HG02981 (cell line): ENCODE measurements at regions not wholly inside any gene's neighbourhood (a gene's known extent, or its start where the extent isn't known, plus 50 kb on each side); places are given as distances from the start of the nearest gene placed in this dataset.
"Not testable (repeated sequence)": the region's sequence is repeated elsewhere in the genome, so short reads cannot be mapped to it uniquely, and the experiment has no call there.

Experiments used
- ATAC-seq: cut with Tn5 transposase; IDR thresholded peaks from one replicate; pipeline ENCODE4 v1.9.1; 2021; ENCODE audit warnings: mild to moderate bottlenecking, moderate library complexity; ENCODE audit not compliant: unreplicated experiment

GRCh38 chr12:30378307-30378706, 317.4 kb downstream of the IPO8 start:
- no peak for ATAC-seq

GRCh38 chr12:30364822-30365221, 330.8 kb downstream of the IPO8 start:
- ATAC-seq: no peak

DNA sequence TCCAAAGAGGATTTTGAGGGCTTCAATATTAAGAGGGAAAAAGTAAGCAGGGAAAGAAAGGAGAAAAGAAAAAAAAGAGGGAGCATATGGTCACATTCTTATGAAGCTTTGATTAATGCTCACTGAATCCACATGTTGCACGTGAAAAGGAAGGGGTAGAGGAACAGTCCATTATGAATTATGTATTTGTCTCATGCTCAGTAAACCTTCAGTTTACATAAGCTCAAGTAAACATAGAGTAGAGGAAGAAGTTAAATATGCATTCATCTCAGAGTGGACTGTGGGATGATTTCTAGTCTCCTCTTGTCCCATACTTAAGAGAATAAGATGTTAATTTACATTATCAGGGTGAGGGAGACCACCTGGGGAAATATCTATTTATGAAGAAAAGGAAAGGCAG, 334.5 kb downstream of the IPO8 start:
- ATAC-seq: no peak

- ATAC-seq: no peak
Observed at GRCh38 chr12:30358671-30359070, 337.0 kb downstream of the IPO8 start.

DNA sequence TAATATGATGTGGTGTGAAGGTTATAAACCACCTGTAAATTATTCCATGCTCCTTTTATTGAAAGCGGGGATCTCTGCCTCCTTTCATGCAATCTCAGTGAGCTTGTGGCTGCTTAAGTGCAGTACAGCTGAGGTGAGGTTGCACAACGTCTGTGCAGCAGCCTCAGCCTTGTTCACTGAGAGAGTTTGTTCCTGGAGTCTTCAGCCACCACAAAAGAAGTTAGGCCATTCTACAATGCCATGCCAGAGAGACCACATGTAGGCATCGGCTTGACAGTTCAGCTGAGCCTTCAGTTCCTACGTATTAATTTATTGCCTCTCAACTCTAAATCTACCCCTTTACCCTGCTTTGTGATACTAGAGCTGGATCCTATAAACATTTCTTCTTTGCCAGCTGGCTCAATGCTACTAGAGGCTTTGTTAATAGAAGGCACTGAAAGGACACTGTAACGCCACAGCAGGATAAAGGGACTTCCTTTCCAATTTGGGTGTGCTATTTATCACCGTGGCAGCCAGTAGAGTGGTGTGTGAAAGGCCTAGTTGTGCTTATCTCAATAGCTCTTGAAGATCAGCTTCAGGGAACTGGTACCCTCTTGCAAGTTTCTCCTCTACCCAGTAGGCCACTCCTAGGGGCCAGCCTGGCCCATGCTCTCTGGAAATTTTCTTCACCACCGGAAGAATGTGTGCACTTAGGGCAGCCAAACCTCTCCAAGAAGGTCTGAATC, 337.7 kb downstream of the IPO8 start:
- no peak for ATAC-seq

GRCh38 chr12:30345744-30346471, 349.8 kb downstream of the IPO8 start:
- no peak for ATAC-seq

DNA sequence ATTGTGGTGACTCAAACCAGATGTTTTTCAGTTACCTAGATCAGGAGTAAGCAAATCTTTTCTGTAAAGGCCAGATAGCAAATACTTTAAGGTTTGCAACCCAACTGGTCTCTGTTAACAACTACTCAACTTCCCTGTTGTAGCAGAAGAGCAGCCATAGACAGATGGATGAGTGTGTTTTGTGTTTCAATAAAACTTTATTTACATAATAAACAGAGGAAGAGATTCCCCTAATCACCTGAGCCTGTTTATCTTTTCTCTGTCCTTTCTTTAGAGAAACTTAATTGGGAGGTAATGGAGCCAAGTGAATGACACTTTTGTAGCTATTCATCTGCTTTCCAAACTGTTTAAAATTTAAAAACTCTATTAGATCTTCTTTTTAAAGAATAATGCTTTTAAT, 365.1 kb downstream of the IPO8 start:
- no peak for ATAC-seq

GRCh38 chr12:30329281-30329680, 366.4 kb downstream of the IPO8 start:
- no peak for ATAC-seq

GRCh38 chr12:30323008-30323407, 372.7 kb downstream of the IPO8 start:
- ATAC-seq: no peak

DNA sequence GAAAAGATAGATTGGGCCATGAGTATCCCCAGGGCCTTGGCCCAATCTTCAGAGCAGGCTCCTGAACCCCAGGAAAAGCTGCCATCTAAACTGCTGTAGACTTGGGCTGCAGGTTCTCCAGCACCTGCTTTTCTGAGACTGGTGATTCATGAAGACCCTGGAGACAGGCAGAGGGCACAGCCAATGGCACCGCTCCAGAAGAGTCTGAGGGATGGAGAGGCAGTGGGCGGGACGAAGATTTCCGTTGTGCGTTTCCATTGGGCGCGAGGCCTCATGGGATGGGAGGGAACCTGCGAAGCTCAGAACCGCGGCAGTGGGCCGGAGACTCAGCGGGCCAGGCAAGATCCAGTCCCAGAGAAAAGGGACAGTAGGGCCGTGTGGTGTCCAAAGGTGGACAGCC, 375.1 kb downstream of the IPO8 start:
- no peak for ATAC-seq

DNA sequence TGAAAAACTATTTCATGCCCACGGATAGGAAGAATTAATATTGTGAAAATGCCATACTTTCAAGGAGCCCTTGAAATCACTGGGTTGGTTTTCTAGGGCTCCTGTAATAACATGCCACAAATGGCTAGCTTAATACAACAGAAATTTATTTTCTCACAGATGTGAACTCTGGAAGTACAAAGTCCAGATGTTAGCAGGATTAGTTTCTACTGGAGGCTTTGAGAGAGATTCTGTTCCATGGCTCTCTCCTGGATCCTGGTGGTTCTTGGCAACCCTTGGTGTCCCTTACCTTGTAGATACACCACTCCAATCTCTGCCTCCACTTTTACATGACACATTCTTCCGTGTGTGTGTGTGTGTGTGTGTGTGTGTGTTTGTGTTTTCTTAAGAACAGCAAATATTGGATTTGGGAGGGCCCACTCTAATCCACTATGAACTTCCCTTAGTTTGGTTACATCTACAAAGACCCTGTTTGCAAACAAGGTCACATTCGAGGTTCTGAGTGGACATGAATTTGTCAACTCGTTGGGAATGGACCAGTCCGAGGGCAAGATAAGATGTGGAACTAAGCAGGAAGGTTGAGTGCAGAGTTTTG, 381.1 kb downstream of the IPO8 start:
- ATAC-seq: no peak

GRCh38 chr12:30308010-30308717, 387.5 kb downstream of the IPO8 start:
- no peak for ATAC-seq

DNA sequence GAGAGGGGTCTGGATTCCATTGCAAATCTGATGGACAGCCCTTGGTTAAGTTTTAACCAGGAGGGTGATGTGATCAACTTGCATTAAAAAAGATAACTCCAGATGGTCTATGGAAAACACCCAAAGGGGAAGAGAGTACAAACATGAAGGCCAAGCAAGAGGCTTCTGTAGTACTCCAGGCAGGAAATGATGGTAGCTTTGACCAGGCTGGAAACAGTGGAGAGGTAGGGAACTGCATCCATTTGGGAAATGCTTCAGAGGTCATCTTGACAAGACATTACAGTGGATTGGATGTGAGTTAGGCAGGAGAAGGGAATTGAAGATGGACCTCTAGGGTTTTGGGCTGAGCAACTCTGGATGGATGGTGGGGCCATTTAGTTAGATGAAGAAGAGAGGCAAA, 391.1 kb downstream of the IPO8 start:
- ATAC-seq: no peak

GRCh38 chr12:30301291-30301690, 394.4 kb downstream of the IPO8 start:
- ATAC-seq: no peak

GRCh38 chr12:30296486-30296885, 399.2 kb downstream of the IPO8 start:
- ATAC-seq: no peak

DNA sequence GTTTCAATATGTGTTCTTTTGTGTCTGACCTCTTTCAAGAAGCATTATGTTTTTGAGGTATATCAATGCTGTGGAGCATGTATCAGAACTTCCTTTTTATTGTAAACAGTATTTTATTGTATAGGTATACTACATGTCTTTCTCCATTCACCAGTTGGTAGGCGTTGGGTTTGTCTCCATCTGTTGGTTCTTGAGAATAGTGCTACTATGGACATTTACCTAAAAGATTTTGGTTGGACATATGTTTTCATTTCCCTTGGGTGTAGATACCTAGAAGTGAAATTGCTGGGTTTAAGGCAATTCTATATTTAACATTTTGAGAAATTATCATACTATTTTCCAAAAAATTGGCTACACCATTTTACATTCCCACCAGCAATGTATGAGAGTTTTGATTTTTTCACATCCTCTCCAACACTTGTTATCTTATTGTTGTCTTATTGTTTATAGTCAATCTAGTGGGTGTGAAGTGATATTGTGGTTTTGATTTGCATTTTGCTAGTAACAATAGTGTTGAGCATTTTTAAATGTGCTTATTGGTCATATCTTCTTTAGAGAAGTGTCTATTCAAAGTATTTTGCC, 409.2 kb downstream of the IPO8 start:
- no peak for ATAC-seq

GRCh38 chr12:30278401-30278800, 417.3 kb downstream of the IPO8 start:
- no peak for ATAC-seq

DNA sequence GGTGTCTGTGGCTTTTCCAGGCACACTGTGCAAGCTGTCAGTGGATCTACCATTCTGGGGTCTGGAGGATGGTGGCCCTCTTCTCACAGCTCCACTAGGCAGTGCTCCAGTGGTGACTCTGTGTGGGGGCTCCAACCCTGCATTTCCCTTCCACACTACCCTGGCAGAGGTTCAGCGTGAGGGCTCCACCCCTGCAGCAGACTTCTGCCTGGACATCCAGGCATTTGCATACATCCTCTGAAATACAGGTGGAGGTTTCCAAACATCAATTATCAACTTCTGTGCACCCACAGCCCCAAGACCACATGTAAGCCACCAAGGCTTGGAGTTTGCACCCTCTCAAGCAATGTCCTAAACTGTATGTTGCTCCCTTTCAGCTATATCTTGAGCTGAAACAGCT, 423.2 kb downstream of the IPO8 start:
- ATAC-seq: not testable (repeated sequence)

GRCh38 chr12:30269496-30269895, 426.2 kb downstream of the IPO8 start:
- ATAC-seq: no peak

- ATAC-seq: no peak
Observed at GRCh38 chr12:30268041-30268440, 427.6 kb downstream of the IPO8 start.

- no peak for ATAC-seq
Observed at GRCh38 chr12:30263434-30263833, 432.2 kb downstream of the IPO8 start.
